A549 (cell line): ENCODE measurements at regions not wholly inside any gene's neighbourhood (a gene's known extent, or its start where the extent isn't known, plus 50 kb on each side); places are given as distances from the start of the nearest gene placed in this dataset.
"Not testable (repeated sequence)": the region's sequence is repeated elsewhere in the genome, so short reads cannot be mapped to it uniquely, and the experiment has no call there.

Experiments used
- CEBPB ChIP-seq, 2 experiments: fragments of >200 bp in 1 of 2; sonication (Bioruptor Twin) in 1 of 2; formaldehyde crosslinking in 1 of 2; IDR thresholded peaks; 2 replicates each; pipeline ENCODE4 v1.6.1; 2012 to 2016
- CHD2 ChIP-seq: fragments of 150-350 bp; IDR thresholded peaks from 2 replicates; pipeline ENCODE4 v1.6.1; 2014; ENCODE audit warnings: low read length; ENCODE audit not compliant: partially characterized antibody
- EP300 ChIP-seq, 2 experiments: fragments of >200 bp; sonication (Bioruptor Twin); formaldehyde crosslinking; IDR thresholded peaks; 2 replicates in 1 of 2; 3 replicates in 1 of 2; pipeline ENCODE4 v1.6.1; 2016 to 2017
- KDM5A ChIP-seq: fragments of 200-600 bp; sonication (generic); IDR thresholded peaks from 2 replicates; pipeline ENCODE4 v1.6.1; 2016; ENCODE audit warnings: antibody characterized with exemption, mild to moderate bottlenecking
- MAFK ChIP-seq: fragments of 450-650 bp; IDR thresholded peaks from 2 replicates; pipeline ENCODE4 v1.6.1; 2014; ENCODE audit not compliant: partially characterized antibody
- SMC3 ChIP-seq: fragments of >200 bp; sonication (Bioruptor Twin); formaldehyde crosslinking; IDR thresholded peaks from 3 replicates; pipeline ENCODE4 v1.6.1; 2018; ENCODE audit warnings: inconsistent platforms
- TF ChIP-seq, protein P1 (sequence below): fragments of >200 bp; sonication (Bioruptor Twin); formaldehyde crosslinking; IDR thresholded peaks from 3 replicates; pipeline ENCODE4 v1.5.1; 2016

DNA sequence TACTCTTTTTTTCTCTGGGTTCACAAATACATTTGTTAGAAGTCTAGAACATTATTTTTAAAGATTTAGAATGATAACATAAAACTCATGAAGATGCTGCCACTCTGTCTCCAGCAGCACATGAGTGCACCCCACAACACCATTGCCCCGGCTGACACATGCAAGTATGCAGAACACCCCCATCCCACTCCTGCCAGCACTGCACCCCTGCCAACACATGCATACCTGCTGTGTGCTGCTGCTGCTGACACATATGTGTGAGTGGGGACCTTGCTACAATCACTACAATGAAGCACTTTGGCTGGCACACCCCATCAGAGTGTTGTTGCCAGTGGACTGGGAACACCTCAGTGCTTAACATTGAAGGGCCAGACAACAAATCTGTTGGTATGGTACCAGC is 2953.6 kb upstream of the TEKT4 start:
- TF ChIP-seq SMC3; KDM5A; EP300 (IDR thresholded peaks at IDR 0.05); CEBPB (IDR thresholded peaks at IDR 0.05); MAFK; CHD2: not testable (repeated sequence)
- TF ChIP-seq, protein P1, sequence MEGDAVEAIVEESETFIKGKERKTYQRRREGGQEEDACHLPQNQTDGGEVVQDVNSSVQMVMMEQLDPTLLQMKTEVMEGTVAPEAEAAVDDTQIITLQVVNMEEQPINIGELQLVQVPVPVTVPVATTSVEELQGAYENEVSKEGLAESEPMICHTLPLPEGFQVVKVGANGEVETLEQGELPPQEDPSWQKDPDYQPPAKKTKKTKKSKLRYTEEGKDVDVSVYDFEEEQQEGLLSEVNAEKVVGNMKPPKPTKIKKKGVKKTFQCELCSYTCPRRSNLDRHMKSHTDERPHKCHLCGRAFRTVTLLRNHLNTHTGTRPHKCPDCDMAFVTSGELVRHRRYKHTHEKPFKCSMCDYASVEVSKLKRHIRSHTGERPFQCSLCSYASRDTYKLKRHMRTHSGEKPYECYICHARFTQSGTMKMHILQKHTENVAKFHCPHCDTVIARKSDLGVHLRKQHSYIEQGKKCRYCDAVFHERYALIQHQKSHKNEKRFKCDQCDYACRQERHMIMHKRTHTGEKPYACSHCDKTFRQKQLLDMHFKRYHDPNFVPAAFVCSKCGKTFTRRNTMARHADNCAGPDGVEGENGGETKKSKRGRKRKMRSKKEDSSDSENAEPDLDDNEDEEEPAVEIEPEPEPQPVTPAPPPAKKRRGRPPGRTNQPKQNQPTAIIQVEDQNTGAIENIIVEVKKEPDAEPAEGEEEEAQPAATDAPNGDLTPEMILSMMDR, result not testable (repeated sequence)
